GM18867 (cell line): ENCODE measurements at regions not wholly inside any gene's neighbourhood (a gene's known extent, or its start where the extent isn't known, plus 50 kb on each side); places are given as distances from the start of the nearest gene placed in this dataset.

Experiments
- ATAC-seq: cut with Tn5 transposase; IDR thresholded peaks from one replicate; pipeline ENCODE4 v1.9.1; 2021; ENCODE audit warnings: mild to moderate bottlenecking, moderate library complexity; ENCODE audit not compliant: unreplicated experiment

GRCh38 chr18:41155910-41156851, 798.9 kb upstream of the PIK3C3 start:
- ATAC-seq: no peak

GRCh38 chr18:41155025-41155424, 800.0 kb upstream of the PIK3C3 start:
- ATAC-seq: no peak

GRCh38 chr18:41153871-41154270, 801.2 kb upstream of the PIK3C3 start:
- ATAC-seq: no peak

GRCh38 chr18:41150316-41150715, 804.7 kb upstream of the PIK3C3 start:
- no peak for ATAC-seq

GRCh38 chr18:41146301-41146700, 808.7 kb upstream of the PIK3C3 start:
- no peak for ATAC-seq

GRCh38 chr18:41145516-41145915, 809.5 kb upstream of the PIK3C3 start:
- no peak for ATAC-seq

GRCh38 chr18:41144441-41144840, 810.6 kb upstream of the PIK3C3 start:
- no peak for ATAC-seq

GRCh38 chr18:41140506-41140905, 814.5 kb upstream of the PIK3C3 start:
- no peak for ATAC-seq

- no peak for ATAC-seq
These were observed 819.9 kb upstream of the PIK3C3 start for GRCh38 chr18:41135146-41135545.

GRCh38 chr18:41134426-41134825, 820.6 kb upstream of the PIK3C3 start:
- ATAC-seq: no peak

GRCh38 chr18:41131050-41131449, 824.0 kb upstream of the PIK3C3 start:
- no peak for ATAC-seq

- ATAC-seq: no peak
These were observed 826.5 kb upstream of the PIK3C3 start for GRCh38 chr18:41128545-41128944.

- no peak for ATAC-seq
These were observed 826.9 kb upstream of the PIK3C3 start for GRCh38 chr18:41128126-41128525.

- ATAC-seq: no peak
These were observed 828.3 kb upstream of the PIK3C3 start for GRCh38 chr18:41126541-41127235.

- ATAC-seq: no peak
These were observed 833.8 kb upstream of the PIK3C3 start for GRCh38 chr18:41121116-41121826.

GRCh38 chr18:41119031-41119430, 836.0 kb upstream of the PIK3C3 start:
- ATAC-seq: no peak

GRCh38 chr18:41113885-41114482, 841.0 kb upstream of the PIK3C3 start:
- no peak for ATAC-seq

GRCh38 chr18:41099451-41099850, 855.6 kb upstream of the PIK3C3 start:
- no peak for ATAC-seq

GRCh38 chr18:41096504-41096903, 858.5 kb upstream of the PIK3C3 start:
- ATAC-seq: no peak

- ATAC-seq: no peak
These were observed 878.0 kb upstream of the PIK3C3 start for GRCh38 chr18:41077076-41077475.

GRCh38 chr18:41075212-41075611, 879.8 kb upstream of the PIK3C3 start:
- ATAC-seq: no peak
